ENCODE measurements at regions not wholly inside any gene's neighbourhood (a gene's known extent, or its start where the extent isn't known, plus 50 kb on each side); places are given as distances from the start of the nearest gene placed in this dataset.
"Not testable (repeated sequence)": the region's sequence is repeated elsewhere in the genome, so short reads cannot be mapped to it uniquely, and the experiment has no call there.

- DNase-seq, result no peak
These were observed 271.1 kb upstream of the CCL2 start for GRCh38 chr17:33983824-33984574.

GRCh38 chr17:33986088-33986487 is 269.0 kb upstream of the CCL2 start:
- DNase-seq, result no peak

DNA sequence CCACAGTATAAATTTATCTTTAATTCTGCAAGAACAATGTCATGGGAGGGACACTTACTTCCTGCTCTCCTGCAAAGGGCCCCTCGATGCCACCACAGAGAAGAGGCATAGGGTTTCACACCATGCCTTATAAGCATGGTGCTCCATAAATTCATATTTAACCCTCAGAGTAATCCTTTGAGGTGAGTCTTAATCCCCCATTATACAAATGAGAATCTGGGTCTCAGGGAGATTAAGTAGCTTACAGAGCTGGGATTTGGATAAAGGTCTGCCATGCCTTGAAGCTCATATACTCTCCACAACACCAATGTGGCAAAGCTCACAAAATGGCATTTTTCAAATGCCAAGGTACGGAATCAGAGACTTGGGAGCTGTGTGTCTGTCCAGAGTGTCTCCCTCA is 268.5 kb upstream of the CCL2 start:
- no peak for DNase-seq

DNA sequence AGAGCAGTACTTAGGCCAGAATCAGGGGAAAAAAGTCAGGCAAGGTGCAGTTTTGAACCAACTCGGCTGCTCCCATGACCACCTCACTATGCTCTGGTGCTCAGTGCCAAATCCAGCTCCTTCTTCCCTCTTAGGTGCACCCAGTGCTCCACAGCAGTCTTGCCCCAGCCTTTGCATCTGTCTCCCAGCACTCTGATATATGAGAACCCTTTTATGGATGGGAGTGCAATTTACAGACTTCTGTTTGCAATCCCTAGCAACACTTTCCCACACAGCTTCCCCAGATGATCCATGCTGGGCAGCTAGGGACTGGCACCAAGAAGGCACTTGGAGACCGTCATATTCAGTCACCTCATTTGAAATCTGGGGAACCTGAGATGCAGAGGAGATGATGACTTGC is 267.9 kb upstream of the CCL2 start:
- DNase-seq, result no peak

GRCh38 chr17:33989361-33990148 is 265.5 kb upstream of the CCL2 start:
- DNase-seq, result no peak

DNA sequence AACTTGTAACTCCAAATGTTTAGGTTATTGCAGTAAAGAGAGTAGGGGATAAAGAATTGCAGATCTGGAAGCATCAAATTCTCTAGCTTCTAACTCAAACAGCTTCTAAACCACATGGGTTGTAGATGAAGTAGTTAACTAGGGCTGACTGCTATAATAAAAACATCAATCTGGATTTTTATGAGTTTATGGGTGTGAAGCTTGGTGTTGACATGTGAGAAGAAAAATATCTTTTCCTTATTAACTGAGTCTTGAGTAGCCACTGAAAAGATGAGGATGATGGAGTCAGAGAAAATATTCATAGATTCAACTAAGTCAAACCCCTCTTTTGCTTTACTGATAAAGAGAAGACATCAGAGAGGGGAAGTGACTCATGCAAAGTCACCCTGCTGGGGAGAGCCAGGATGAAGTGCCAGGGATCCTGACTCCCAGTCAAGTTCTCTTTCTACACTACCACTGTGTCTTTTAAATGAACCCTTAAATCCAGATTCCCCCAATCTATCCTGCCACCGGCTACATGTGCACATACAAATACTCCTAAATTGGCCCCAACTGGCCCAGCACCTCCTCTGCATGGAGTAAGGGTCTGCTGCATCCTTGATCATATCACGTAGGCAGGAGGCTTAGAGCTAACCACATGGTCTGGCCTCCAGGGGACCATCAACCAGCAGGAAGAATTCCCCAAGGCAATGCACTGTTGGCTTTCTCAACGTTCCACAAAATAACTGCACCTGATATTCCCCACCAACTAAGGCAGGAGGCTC is 264.0 kb upstream of the CCL2 start:
- DNase-seq, result no peak

DNA sequence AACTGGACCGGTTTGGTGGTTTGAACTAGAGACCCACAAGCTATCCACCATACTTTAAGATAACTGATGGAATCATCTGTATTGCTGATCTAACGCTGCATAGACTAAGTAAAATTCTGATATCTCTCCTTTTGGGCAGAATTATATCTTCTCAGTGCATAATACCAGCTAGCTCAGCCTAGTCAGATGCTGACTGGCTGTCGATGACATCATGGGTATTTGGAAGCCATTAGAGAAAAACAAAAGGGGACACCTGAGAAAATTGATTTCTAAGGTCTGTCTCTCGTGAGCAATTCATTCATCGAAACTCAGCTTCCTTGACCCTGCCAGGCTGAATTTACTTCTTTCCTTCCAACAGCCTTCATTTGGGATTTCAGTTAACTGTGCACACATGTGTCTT is 263.0 kb upstream of the CCL2 start:
- DNase-seq, result no peak

- no peak for DNase-seq
These were observed 254.4 kb upstream of the CCL2 start for GRCh38 chr17:34000639-34001038.

DNA sequence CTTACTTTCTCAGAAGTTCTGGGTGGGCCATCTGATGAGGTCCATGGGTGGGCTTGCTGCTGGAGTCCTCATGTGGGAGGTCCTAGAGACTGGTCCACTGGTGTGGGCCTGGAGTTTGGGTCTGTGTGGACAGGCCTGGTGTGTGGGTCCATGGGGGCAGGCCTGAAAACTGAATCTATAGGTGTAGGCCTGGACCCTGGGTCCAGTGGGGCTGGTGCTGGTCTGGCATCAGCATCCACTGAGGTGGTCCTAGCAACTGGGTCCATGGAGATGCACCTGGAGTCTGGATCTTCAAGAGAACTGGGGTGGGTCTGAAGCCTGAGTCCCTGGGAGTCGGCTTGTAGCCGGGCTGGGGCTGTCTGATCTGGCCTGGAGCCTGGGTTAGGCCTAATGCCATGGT is 253.8 kb upstream of the CCL2 start:
- no peak for DNase-seq

- no peak for DNase-seq
These were observed 249.0 kb upstream of the CCL2 start for GRCh38 chr17:34006126-34006525.

- no peak for DNase-seq
These were observed 247.0 kb upstream of the CCL2 start for GRCh38 chr17:34008125-34008524.

- DNase-seq, result no peak
These were observed 245.2 kb upstream of the CCL2 start for GRCh38 chr17:34009912-34010311.

DNA sequence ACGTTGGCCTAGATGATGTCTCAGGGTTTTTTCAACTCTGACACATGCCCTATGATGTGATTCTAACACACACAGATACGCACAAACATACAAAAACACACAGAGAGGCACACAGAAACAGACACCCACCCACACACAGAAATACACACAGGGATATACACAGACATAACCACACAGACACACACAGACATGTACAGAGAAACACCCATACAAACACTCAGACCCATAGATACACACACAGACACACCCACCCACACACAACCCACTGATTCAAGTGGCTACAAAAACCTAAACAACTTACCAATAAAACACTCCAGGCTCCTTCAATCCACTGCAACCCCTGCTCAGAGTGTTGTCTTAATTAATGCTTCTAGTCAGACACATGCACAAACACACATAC is 244.6 kb upstream of the CCL2 start:
- no peak for DNase-seq

DNA sequence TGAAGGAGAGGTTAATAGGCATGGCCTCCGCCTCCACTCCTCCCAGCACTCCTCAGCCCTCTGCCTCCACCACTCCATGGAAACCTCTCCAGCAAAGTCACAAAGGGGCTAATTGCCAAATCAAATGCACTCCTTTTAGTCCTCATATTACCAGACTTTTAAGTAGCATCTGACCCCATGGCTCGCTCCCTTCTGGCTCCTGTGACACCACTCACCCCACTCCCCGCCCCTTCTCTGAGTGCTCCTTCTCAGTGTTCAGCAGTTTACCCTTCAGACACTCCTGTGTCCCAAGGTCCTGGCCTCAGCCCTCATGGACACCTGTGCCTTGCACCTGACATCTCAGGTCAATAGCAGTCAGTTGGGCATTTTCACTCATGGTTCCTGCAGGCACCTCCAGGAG is 243.5 kb upstream of the CCL2 start:
- no peak for DNase-seq

- DNase-seq, result no peak
These were observed 242.2 kb upstream of the CCL2 start for GRCh38 chr17:34012709-34013375.

DNA sequence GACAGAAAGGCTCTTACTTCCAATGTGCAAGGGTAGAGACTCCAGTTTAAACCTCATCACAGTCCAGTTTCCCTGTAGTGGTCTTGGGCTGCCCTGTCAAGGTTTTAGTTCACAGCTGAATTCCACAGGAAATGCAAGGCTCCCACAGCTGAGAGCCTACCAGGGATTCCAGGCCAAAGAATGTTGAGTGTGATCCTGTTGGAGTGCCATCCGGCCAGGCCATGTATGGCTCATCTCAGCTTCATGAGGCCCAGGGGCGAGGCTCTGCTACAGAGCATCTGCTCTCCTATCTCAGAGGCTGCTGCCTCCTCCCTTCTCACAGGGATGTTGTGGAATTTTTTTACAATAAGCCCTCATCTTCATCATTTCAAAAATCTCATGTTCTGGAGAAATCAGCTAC is 239.8 kb upstream of the CCL2 start:
- DNase-seq, result no peak

- DNase-seq, result no peak
These were observed 230.7 kb upstream of the CCL2 start for GRCh38 chr17:34024386-34024785.

GRCh38 chr17:34024806-34025551 is 230.1 kb upstream of the CCL2 start:
- no peak for DNase-seq

DNA sequence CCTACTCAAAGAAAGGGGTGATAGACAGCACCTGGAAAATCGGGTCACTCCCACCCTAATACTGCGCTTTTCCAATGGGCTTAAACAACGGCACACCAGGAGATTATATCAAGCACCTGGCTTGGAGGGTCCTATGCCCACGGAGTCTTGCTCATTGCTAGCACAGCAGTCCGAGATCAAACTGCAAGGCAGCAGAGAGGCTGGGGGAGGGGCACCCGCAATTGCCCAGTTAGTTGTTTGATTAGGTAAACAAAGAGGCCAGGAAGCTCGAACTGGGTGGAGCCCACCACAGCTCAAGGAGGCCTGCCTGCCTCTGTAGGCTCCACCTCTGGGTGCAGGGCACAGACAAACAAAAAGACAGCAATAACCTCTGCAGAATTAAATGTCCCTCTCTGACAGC is 224.5 kb upstream of the CCL2 start:
- not testable (repeated sequence) for DNase-seq

DNA sequence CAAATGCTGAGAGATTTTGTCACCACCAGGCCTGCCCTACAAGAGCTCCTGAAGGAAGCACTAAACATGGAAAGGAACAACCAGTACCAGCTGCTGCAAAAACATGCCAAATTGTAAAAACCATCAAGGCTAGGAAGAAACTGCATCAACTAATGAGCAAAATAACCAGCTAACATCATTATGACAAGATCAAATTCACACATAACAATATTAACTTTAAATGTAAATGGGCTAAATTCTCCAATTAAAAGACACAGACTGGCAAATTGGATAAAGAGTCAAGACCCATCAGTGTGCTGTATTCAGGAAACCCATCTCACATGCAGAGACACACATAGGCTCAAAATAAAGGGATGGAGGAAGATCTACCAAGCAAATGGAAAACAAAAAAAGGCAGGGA is 222.8 kb upstream of the CCL2 start:
- DNase-seq, result not testable (repeated sequence)

- DNase-seq, result not testable (repeated sequence)
These were observed 216.3 kb upstream of the CCL2 start for GRCh38 chr17:34038786-34039185.

- not testable (repeated sequence) for DNase-seq
These were observed 215.9 kb upstream of the CCL2 start for GRCh38 chr17:34039213-34039612.

Data from T-helper 9 cell (primary cell).